H9 (cell line): ENCODE measurements at regions not wholly inside any gene's neighbourhood (a gene's known extent, or its start where the extent isn't known, plus 50 kb on each side); places are given as distances from the start of the nearest gene placed in this dataset.
"Not testable (repeated sequence)": the region's sequence is repeated elsewhere in the genome, so short reads cannot be mapped to it uniquely, and the experiment has no call there.

ENCODE experiments used
- DNase-seq: peaks from one replicate; pipeline ENCODE4 v3.0.0-alpha.2; 2017
- H2AFZ ChIP-seq: one replicate; pipeline ENCODE4 v1.6.1; 2013; ENCODE audit warnings: mild to moderate bottlenecking, low read length, control low read depth, moderate library complexity
- H2AK5ac ChIP-seq: 2 replicates; pipeline ENCODE4 v1.6.1; 2013; ENCODE audit warnings: low read length, control low read depth, mixed read lengths; ENCODE audit not compliant: insufficient read length
- H2BK120ac ChIP-seq: one replicate; pipeline ENCODE4 v1.6.1; 2013; ENCODE audit warnings: low read depth, mild to moderate bottlenecking, low read length, control low read depth, inconsistent platforms; ENCODE audit not compliant: poor library complexity, severe bottlenecking
- H2BK12ac ChIP-seq: 2 replicates; pipeline ENCODE4 v1.6.1; 2013; ENCODE audit warnings: low read length, control low read depth, mixed read lengths, low read depth; ENCODE audit not compliant: insufficient read length
- H2BK15ac ChIP-seq: 2 replicates; pipeline ENCODE4 v1.6.1; 2013; ENCODE audit warnings: low read depth, low read length, control low read depth
- H2BK20ac ChIP-seq: one replicate; pipeline ENCODE4 v1.6.1; 2013; ENCODE audit warnings: low read depth, mild to moderate bottlenecking, low read length, control low read depth, inconsistent platforms; ENCODE audit not compliant: poor library complexity, severe bottlenecking
- H2BK5ac ChIP-seq: 2 replicates; pipeline ENCODE4 v1.6.1; 2013; ENCODE audit warnings: low read length, control low read depth, mixed read lengths; ENCODE audit not compliant: insufficient read length
- H3K14ac ChIP-seq: 2 replicates; pipeline ENCODE4 v1.6.1; 2013; ENCODE audit warnings: low read length, control low read depth; ENCODE audit not compliant: insufficient read depth
- H3K18ac ChIP-seq: 2 replicates; pipeline ENCODE4 v1.6.1; 2013; ENCODE audit warnings: low read depth, mild to moderate bottlenecking, mixed read lengths, low read length, control low read depth; ENCODE audit not compliant: insufficient read length
- H3K23ac ChIP-seq: 2 replicates; pipeline ENCODE4 v1.6.1; 2013; ENCODE audit warnings: low read length, control low read depth, mixed read lengths, low read depth; ENCODE audit not compliant: insufficient read length
- H3K23me2 ChIP-seq: 2 replicates; pipeline ENCODE4 v1.6.1; 2013; ENCODE audit warnings: low read depth, mild to moderate bottlenecking, mixed read lengths, low read length, control low read depth; ENCODE audit not compliant: insufficient read length, poor library complexity, severe bottlenecking
- H3K27ac ChIP-seq: 2 replicates; pipeline ENCODE4 v1.5.1; 2013; ENCODE audit warnings: low read length, control low read depth, mixed read lengths, low read depth; ENCODE audit not compliant: insufficient read length
- H3K27me3 ChIP-seq: 2 replicates; pipeline ENCODE4 v1.6.1; 2013; ENCODE audit warnings: low read length, control low read depth, inconsistent platforms; ENCODE audit not compliant: insufficient read depth
- H3K4ac ChIP-seq: 2 replicates; pipeline ENCODE4 v1.6.1; 2013; ENCODE audit warnings: low read depth, mild to moderate bottlenecking, control low read depth, inconsistent platforms, low read length, moderate library complexity
- H3K4me1 ChIP-seq: 2 replicates; pipeline ENCODE4 v1.6.1; 2013; ENCODE audit warnings: low read length, control low read depth, inconsistent platforms; ENCODE audit not compliant: insufficient read depth
- H3K4me2 ChIP-seq: 2 replicates; pipeline ENCODE4 v1.6.1; 2013; ENCODE audit warnings: low read length, control low read depth, mixed read lengths; ENCODE audit not compliant: insufficient read length, insufficient read depth
- H3K56ac ChIP-seq: 2 replicates; pipeline ENCODE4 v1.6.1; 2013; ENCODE audit warnings: low read depth, mild to moderate bottlenecking, mixed read lengths, low read length, control low read depth; ENCODE audit not compliant: insufficient read length
- H3K79me1 ChIP-seq: 2 replicates; pipeline ENCODE4 v1.6.1; 2013; ENCODE audit warnings: low read depth, mild to moderate bottlenecking, moderate library complexity, low read length, control low read depth, inconsistent platforms; ENCODE audit not compliant: insufficient read depth, poor library complexity, severe bottlenecking
- H3K79me2 ChIP-seq: 2 replicates; pipeline ENCODE4 v1.6.1; 2013; ENCODE audit warnings: low read length, control low read depth, inconsistent platforms; ENCODE audit not compliant: insufficient read depth
- H3K9ac ChIP-seq: 2 replicates; pipeline ENCODE4 v1.6.1; 2013; ENCODE audit warnings: low read length, control low read depth, mixed read lengths; ENCODE audit not compliant: insufficient read length; ENCODE audit errors: extremely low read depth
- H3K9me3 ChIP-seq: one replicate; pipeline ENCODE4 v1.6.1; 2013; ENCODE audit warnings: low read depth, low read length, inconsistent platforms; ENCODE audit not compliant: control insufficient read depth
- H3T11ph ChIP-seq: one replicate; pipeline ENCODE4 v1.6.1; 2013; ENCODE audit warnings: mild to moderate bottlenecking, low read length, control low read depth, inconsistent platforms
- H4K20me1 ChIP-seq: one replicate; pipeline ENCODE4 v1.6.1; 2013; ENCODE audit not compliant: control insufficient read depth, insufficient read length, insufficient read depth
- H4K5ac ChIP-seq: 2 replicates; pipeline ENCODE4 v1.6.1; 2013; ENCODE audit warnings: low read depth, mild to moderate bottlenecking, mixed read lengths, low read length, control low read depth; ENCODE audit not compliant: insufficient read length
- H4K8ac ChIP-seq: replicated peaks from 2 replicates; pipeline ENCODE4 v1.6.1; 2013; ENCODE audit warnings: low read length, control low read depth, mixed read lengths, low read depth; ENCODE audit not compliant: insufficient read length
- H4K91ac ChIP-seq: 2 replicates; pipeline ENCODE4 v1.6.1; 2013; ENCODE audit warnings: low read depth, mild to moderate bottlenecking, moderate library complexity, mixed read lengths, low read length, control low read depth; ENCODE audit not compliant: insufficient read length
- H3K27ac Mint-ChIP-seq, 3 experiments: 2 replicates in 2 of 3; 3 replicates in 1 of 3; pipeline ENCODE4 v1.8.0; 2020 to 2021; ENCODE audit warnings: mixed read lengths in 3 of 3, mild to moderate bottlenecking in 1 of 3, moderate library complexity in 1 of 3
- H3K27me3 Mint-ChIP-seq: 2 replicates; pipeline ENCODE4 v1.8.0; 2021; ENCODE audit warnings: low read depth, mild to moderate bottlenecking, moderate library complexity, mixed read lengths
- H3K36me3 Mint-ChIP-seq, 3 experiments: 2 replicates in 2 of 3; 3 replicates in 1 of 3; pipeline ENCODE4 v1.8.0; 2020 to 2021; ENCODE audit warnings: low read depth in 3 of 3, mixed read lengths in 3 of 3; ENCODE audit not compliant: insufficient read depth in 1 of 3
- H3K4me1 Mint-ChIP-seq, 2 experiments: 2 replicates each; pipeline ENCODE4 v1.8.0; 2020; ENCODE audit warnings: mixed read lengths in 2 of 2
- H3K4me3 Mint-ChIP-seq, 2 experiments: 2 replicates in 1 of 2; 3 replicates in 1 of 2; pipeline ENCODE4 v1.8.0; 2020 to 2021; ENCODE audit warnings: mild to moderate bottlenecking in 2 of 2, mixed read lengths in 2 of 2, moderate library complexity in 1 of 2
- H3K9me3 Mint-ChIP-seq, 2 experiments: 2 replicates in 1 of 2; 3 replicates in 1 of 2; pipeline ENCODE4 v1.8.0; 2020; ENCODE audit warnings: mild to moderate bottlenecking in 2 of 2, mixed read lengths in 2 of 2, moderate library complexity in 1 of 2
- WGBS: extraction: QIAGEN DNeasy Blood & Tissue Kit; methylation state at CpG from one replicate; pipeline ENCODE4 v1.1.7; 2013; ENCODE audit warnings: missing lambda C conversion rate, low lambda C conversion rate, mixed read lengths; ENCODE audit not compliant: insufficient read length; ENCODE audit errors: extremely low coverage; 5-methylcytosine and 5-hydroxymethylcytosine counted together
- TF ChIP-seq, protein P1 (sequence below): fragments of 200-600 bp; sonication (generic); conservative IDR thresholded peaks from 3 replicates; pipeline ENCODE4 v1.8.0; 2021; ENCODE audit warnings: antibody characterized with exemption, mild to moderate bottlenecking

- peaks cover 0 to 2% of the 10 kb centered on the region in 2 experiments; a peak in 1 of 5 replicates for H3K9me3 Mint-ChIP-seq
- Histone ChIP-seq H2BK5ac (no peak overlapping the region), H3T11ph (no peak overlapping the region), H3K27ac (no peak overlapping the region), H3K4ac (no peak overlapping the region), H3K79me2 (no peaks in the 10 kb centered on the region), H3K79me1 (no peaks in the 10 kb centered on the region), H3K4me2 (no peak overlapping the region), H2BK120ac (no peak overlapping the region), H3K23me2 (no peaks in the 10 kb centered on the region), H3K9ac (no peak overlapping the region), H2AK5ac (no peak overlapping the region), H2BK15ac (no peak overlapping the region), H3K23ac (no peak overlapping the region), H3K4me1 (no peaks in the 10 kb centered on the region), H4K8ac (no peak overlapping the region), H4K20me1 (no peaks in the 10 kb centered on the region), H2AFZ (no peak overlapping the region), H3K18ac (no peak overlapping the region), H4K91ac (no peak overlapping the region), H3K56ac (no peak overlapping the region), H2BK20ac (no peak overlapping the region), H3K27me3 (no peaks in the 10 kb centered on the region), H3K9me3 (no peaks in the 10 kb centered on the region), H2BK12ac (no peak overlapping the region), H3K14ac (no peak overlapping the region), H4K5ac (no peak overlapping the region)
- H3K4me3 Mint-ChIP-seq = no peak overlapping the region
- WGBS = no CpG with 5 or more reads among the region's 3 CpGs
- H3K27ac Mint-ChIP-seq = no peak overlapping the region
- H3K27me3 Mint-ChIP-seq = no peaks in the 10 kb centered on the region; the same call in 1 of the 2 replicates
- no peaks in the 10 kb centered on the region for H3K36me3 Mint-ChIP-seq
- peaks cover 0 to 6% of the 10 kb centered on the region in 2 experiments; a peak in 2 of 4 replicates for H3K4me1 Mint-ChIP-seq
- no peak for DNase-seq
- TF ChIP-seq, protein P1, sequence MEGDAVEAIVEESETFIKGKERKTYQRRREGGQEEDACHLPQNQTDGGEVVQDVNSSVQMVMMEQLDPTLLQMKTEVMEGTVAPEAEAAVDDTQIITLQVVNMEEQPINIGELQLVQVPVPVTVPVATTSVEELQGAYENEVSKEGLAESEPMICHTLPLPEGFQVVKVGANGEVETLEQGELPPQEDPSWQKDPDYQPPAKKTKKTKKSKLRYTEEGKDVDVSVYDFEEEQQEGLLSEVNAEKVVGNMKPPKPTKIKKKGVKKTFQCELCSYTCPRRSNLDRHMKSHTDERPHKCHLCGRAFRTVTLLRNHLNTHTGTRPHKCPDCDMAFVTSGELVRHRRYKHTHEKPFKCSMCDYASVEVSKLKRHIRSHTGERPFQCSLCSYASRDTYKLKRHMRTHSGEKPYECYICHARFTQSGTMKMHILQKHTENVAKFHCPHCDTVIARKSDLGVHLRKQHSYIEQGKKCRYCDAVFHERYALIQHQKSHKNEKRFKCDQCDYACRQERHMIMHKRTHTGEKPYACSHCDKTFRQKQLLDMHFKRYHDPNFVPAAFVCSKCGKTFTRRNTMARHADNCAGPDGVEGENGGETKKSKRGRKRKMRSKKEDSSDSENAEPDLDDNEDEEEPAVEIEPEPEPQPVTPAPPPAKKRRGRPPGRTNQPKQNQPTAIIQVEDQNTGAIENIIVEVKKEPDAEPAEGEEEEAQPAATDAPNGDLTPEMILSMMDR = no peak
Observed at GRCh38 chr2:105536175-105536574, 137.3 kb upstream of the FHL2 start.

- not testable (repeated sequence) for H3K18ac ChIP-seq, H3K14ac ChIP-seq, H2BK20ac ChIP-seq, H3K9ac ChIP-seq, H2BK12ac ChIP-seq, H4K91ac ChIP-seq, H3K79me2 ChIP-seq, H2BK120ac ChIP-seq, H4K8ac ChIP-seq, H2AFZ ChIP-seq, H3K27ac Mint-ChIP-seq, H3K4me3 Mint-ChIP-seq, H2BK15ac ChIP-seq, H4K20me1 ChIP-seq, H3K27me3 ChIP-seq, H3K23me2 ChIP-seq, H3K27ac ChIP-seq, H3K4me1 ChIP-seq, H2BK5ac ChIP-seq, H3K27me3 Mint-ChIP-seq, H3K4ac ChIP-seq, H3T11ph ChIP-seq, H3K4me2 ChIP-seq, H3K9me3 ChIP-seq, H2AK5ac ChIP-seq, H3K4me1 Mint-ChIP-seq, DNase-seq, H3K9me3 Mint-ChIP-seq, H3K79me1 ChIP-seq, H3K36me3 Mint-ChIP-seq, H3K23ac ChIP-seq, H3K56ac ChIP-seq, H4K5ac ChIP-seq
Observed at GRCh38 chr2:105529258-105529657, 130.4 kb upstream of the FHL2 start.
